Panc1 (cell line): ENCODE measurements at regions not wholly inside any gene's neighbourhood (a gene's known extent, or its start where the extent isn't known, plus 50 kb on each side); places are given as distances from the start of the nearest gene placed in this dataset.

Experiments used
- POLR2AphosphoS5 ChIP-seq: IDR thresholded peaks from 2 replicates; pipeline ENCODE4 v1.6.1; 2012; ENCODE audit warnings: mild to moderate bottlenecking, low read depth, low read length, moderate library complexity
- SIN3A ChIP-seq: IDR thresholded peaks from 2 replicates; pipeline ENCODE4 v1.6.1; 2012; ENCODE audit warnings: low read depth, mild to moderate bottlenecking, low read length, moderate library complexity, borderline replicate concordance; ENCODE audit not compliant: insufficient read depth
- TCF7L2 ChIP-seq: IDR thresholded peaks from 2 replicates; pipeline ENCODE4 v1.6.1; 2011; ENCODE audit warnings: mild to moderate bottlenecking, low read depth, low read length, inconsistent platforms
- TF ChIP-seq, protein P1 (sequence below): fragments of 450-650 bp; IDR thresholded peaks from 2 replicates; pipeline ENCODE4 v1.5.1; 2017; ENCODE audit warnings: mild to moderate bottlenecking
- TF ChIP-seq, protein P2 (sequence below), 2 experiments: IDR thresholded peaks; 2 replicates each; pipeline ENCODE4 v1.6.1; 2011 to 2012; ENCODE audit warnings: low read depth in 2 of 2, control low read depth in 1 of 2, low read length in 1 of 2, mild to moderate bottlenecking in 1 of 2, moderate library complexity in 1 of 2; ENCODE audit not compliant: insufficient read depth in 1 of 2

- TF ChIP-seq, protein P1, sequence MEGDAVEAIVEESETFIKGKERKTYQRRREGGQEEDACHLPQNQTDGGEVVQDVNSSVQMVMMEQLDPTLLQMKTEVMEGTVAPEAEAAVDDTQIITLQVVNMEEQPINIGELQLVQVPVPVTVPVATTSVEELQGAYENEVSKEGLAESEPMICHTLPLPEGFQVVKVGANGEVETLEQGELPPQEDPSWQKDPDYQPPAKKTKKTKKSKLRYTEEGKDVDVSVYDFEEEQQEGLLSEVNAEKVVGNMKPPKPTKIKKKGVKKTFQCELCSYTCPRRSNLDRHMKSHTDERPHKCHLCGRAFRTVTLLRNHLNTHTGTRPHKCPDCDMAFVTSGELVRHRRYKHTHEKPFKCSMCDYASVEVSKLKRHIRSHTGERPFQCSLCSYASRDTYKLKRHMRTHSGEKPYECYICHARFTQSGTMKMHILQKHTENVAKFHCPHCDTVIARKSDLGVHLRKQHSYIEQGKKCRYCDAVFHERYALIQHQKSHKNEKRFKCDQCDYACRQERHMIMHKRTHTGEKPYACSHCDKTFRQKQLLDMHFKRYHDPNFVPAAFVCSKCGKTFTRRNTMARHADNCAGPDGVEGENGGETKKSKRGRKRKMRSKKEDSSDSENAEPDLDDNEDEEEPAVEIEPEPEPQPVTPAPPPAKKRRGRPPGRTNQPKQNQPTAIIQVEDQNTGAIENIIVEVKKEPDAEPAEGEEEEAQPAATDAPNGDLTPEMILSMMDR = no peak
- no peak for TF ChIP-seq SIN3A
- TF ChIP-seq, protein P2, sequence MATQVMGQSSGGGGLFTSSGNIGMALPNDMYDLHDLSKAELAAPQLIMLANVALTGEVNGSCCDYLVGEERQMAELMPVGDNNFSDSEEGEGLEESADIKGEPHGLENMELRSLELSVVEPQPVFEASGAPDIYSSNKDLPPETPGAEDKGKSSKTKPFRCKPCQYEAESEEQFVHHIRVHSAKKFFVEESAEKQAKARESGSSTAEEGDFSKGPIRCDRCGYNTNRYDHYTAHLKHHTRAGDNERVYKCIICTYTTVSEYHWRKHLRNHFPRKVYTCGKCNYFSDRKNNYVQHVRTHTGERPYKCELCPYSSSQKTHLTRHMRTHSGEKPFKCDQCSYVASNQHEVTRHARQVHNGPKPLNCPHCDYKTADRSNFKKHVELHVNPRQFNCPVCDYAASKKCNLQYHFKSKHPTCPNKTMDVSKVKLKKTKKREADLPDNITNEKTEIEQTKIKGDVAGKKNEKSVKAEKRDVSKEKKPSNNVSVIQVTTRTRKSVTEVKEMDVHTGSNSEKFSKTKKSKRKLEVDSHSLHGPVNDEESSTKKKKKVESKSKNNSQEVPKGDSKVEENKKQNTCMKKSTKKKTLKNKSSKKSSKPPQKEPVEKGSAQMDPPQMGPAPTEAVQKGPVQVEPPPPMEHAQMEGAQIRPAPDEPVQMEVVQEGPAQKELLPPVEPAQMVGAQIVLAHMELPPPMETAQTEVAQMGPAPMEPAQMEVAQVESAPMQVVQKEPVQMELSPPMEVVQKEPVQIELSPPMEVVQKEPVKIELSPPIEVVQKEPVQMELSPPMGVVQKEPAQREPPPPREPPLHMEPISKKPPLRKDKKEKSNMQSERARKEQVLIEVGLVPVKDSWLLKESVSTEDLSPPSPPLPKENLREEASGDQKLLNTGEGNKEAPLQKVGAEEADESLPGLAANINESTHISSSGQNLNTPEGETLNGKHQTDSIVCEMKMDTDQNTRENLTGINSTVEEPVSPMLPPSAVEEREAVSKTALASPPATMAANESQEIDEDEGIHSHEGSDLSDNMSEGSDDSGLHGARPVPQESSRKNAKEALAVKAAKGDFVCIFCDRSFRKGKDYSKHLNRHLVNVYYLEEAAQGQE (IDR thresholded peaks at IDR 0.05; ENCODE audit: insufficient read depth in 1 of 2, low read depth in 2 of 2, low read length in 1 of 2) = no peak
- no peak for TF ChIP-seq POLR2AphosphoS5
- TF ChIP-seq TCF7L2 = no peak
Observed at GRCh38 chr5:39794513-39795210, 369.9 kb upstream of the DAB2 start.
